IMR-90 (cell line): ENCODE measurements at regions not wholly inside any gene's neighbourhood (a gene's known extent, or its start where the extent isn't known, plus 50 kb on each side); places are given as distances from the start of the nearest gene placed in this dataset.

Experiments used
- ATAC-seq: fragments of 200-7000 bp; cut with Tn5 transposase; 2 replicates; pipeline ENCODE4 v1.9.1; 2020; ENCODE audit warnings: low read depth, mild to moderate bottlenecking, moderate library complexity
- BruUV-seq: library from RNA; stranded (reverse); fragments of 400-500 nt; replicated peaks from 2 replicates; lab custom pipeline; 2021; lab: Mats Ljungman, UMichigan
- CTCF ChIA-PET: fragments of 300-600 bp; formaldehyde crosslinking; extraction: SDS; loops from one replicate; lab custom pipeline; 2021; ENCODE audit warnings: antibody characterized with exemption; lab: Yijun Ruan, JAX
- POLR2A ChIA-PET: fragments of 300-600 bp; sonication (Branson Sonifier 250); formaldehyde crosslinking; loops from one replicate; lab custom pipeline; 2022; ENCODE audit warnings: antibody characterized with exemption; ENCODE audit not compliant: unreplicated experiment; lab: Charles Lee
- DNase-seq: peaks from one replicate; pipeline ENCODE4 v3.0.0; 2013
- H2AFZ ChIP-seq: replicated peaks from 2 replicates; pipeline ENCODE3; 2013; ENCODE audit warnings: low read length, mild to moderate bottlenecking; ENCODE audit not compliant: poor library complexity
- H2AK5ac ChIP-seq: 2 replicates; pipeline ENCODE4 v1.6.1; 2013; ENCODE audit warnings: low read depth, low read length, inconsistent platforms
- H2AK9ac ChIP-seq: replicated peaks from 2 replicates; pipeline ENCODE3; 2013; ENCODE audit warnings: mild to moderate bottlenecking, low read depth, low read length, moderate library complexity; ENCODE audit not compliant: poor library complexity
- H2BK120ac ChIP-seq: 2 replicates; pipeline ENCODE4 v1.6.1; 2013; ENCODE audit warnings: low read depth, low read length, inconsistent platforms
- H2BK15ac ChIP-seq: 3 replicates; pipeline ENCODE4 v1.6.1; 2013; ENCODE audit warnings: low read depth, low read length, inconsistent platforms
- H2BK20ac ChIP-seq: 2 replicates; pipeline ENCODE4 v1.6.1; 2013; ENCODE audit warnings: low read depth, mild to moderate bottlenecking, inconsistent platforms, low read length, moderate library complexity
- H2BK5ac ChIP-seq: 2 replicates; pipeline ENCODE4 v1.6.1; 2013; ENCODE audit warnings: mild to moderate bottlenecking, low read depth, low read length, inconsistent platforms; ENCODE audit not compliant: poor library complexity, severe bottlenecking
- H3K14ac ChIP-seq: replicated peaks from 2 replicates; pipeline ENCODE4 v1.6.1; 2013; ENCODE audit warnings: low read depth, low read length, inconsistent platforms
- H3K18ac ChIP-seq: 2 replicates; pipeline ENCODE4 v1.6.1; 2013; ENCODE audit warnings: low read depth, low read length, control low read depth
- H3K23ac ChIP-seq: 2 replicates; pipeline ENCODE4 v1.6.1; 2013; ENCODE audit warnings: low read depth, low read length, inconsistent platforms
- H3K27ac ChIP-seq: 2 replicates; pipeline ENCODE4 v1.5.1; 2013; ENCODE audit warnings: mild to moderate bottlenecking, control low read depth, low read length; ENCODE audit not compliant: insufficient read depth
- H3K27me3 ChIP-seq: 2 replicates; pipeline ENCODE4 v1.6.1; 2013; ENCODE audit warnings: low read length; ENCODE audit not compliant: control insufficient read depth, insufficient read depth
- H3K36me3 ChIP-seq: 2 replicates; pipeline ENCODE4 v1.6.1; 2013; ENCODE audit warnings: low read length, mixed read lengths; ENCODE audit not compliant: control insufficient read depth, insufficient read depth
- H3K4ac ChIP-seq: 2 replicates; pipeline ENCODE4 v1.6.1; 2013; ENCODE audit warnings: low read depth, low read length, inconsistent platforms
- H3K4me1 ChIP-seq: 2 replicates; pipeline ENCODE4 v1.6.1; 2013; ENCODE audit warnings: low read length, mixed read lengths; ENCODE audit not compliant: control insufficient read depth, insufficient read depth
- H3K4me2 ChIP-seq: 2 replicates; pipeline ENCODE4 v1.6.1; 2013; ENCODE audit warnings: low read depth, mild to moderate bottlenecking, control low read depth, low read length, moderate library complexity
- H3K4me3 ChIP-seq: 2 replicates; pipeline ENCODE4 v1.5.1; 2013; ENCODE audit warnings: low read depth, mild to moderate bottlenecking, control low read depth, low read length, moderate library complexity; ENCODE audit not compliant: insufficient read depth
- H3K56ac ChIP-seq: 2 replicates; pipeline ENCODE4 v1.6.1; 2013; ENCODE audit warnings: low read length, inconsistent platforms; ENCODE audit not compliant: insufficient read depth; ENCODE audit errors: extremely low read depth
- H3K79me1 ChIP-seq, 2 experiments: 2 replicates each; pipeline ENCODE4 v1.6.1; 2013; ENCODE audit warnings: low read length in 2 of 2, inconsistent platforms in 1 of 2, low read depth in 1 of 2
- H3K9ac ChIP-seq: 2 replicates; pipeline ENCODE4 v1.6.1; 2013; ENCODE audit warnings: low read depth, low read length, control low read depth
- H3K9me1 ChIP-seq: 2 replicates; pipeline ENCODE4 v1.6.1; 2013; ENCODE audit warnings: low read length, inconsistent platforms; ENCODE audit not compliant: insufficient read depth
- H3K9me3 ChIP-seq: 2 replicates; pipeline ENCODE4 v1.6.1; 2013; ENCODE audit warnings: low read length; ENCODE audit not compliant: control insufficient read depth, insufficient read depth
- H4K20me1 ChIP-seq: 2 replicates; pipeline ENCODE4 v1.6.1; 2013; ENCODE audit warnings: low read length, inconsistent platforms; ENCODE audit not compliant: insufficient read depth
- H4K5ac ChIP-seq: 2 replicates; pipeline ENCODE4 v1.6.1; 2013; ENCODE audit warnings: mild to moderate bottlenecking, low read depth, low read length, control low read depth
- H4K8ac ChIP-seq, 2 experiments: 2 replicates each; pipeline ENCODE4 v1.6.1; 2013; ENCODE audit warnings: low read depth in 2 of 2, low read length in 2 of 2, control low read depth in 1 of 2, inconsistent platforms in 1 of 2
- H4K91ac ChIP-seq: 2 replicates; pipeline ENCODE4 v1.6.1; 2013; ENCODE audit warnings: low read depth, low read length, inconsistent platforms; ENCODE audit not compliant: insufficient read depth
- CHD1 ChIP-seq: IDR thresholded peaks from 2 replicates; pipeline ENCODE4 v1.6.1; 2012; ENCODE audit warnings: low read depth, low read length, improper control_type of control experiment
- MAFK ChIP-seq: IDR thresholded peaks from 2 replicates; pipeline ENCODE4 v1.6.1; 2012; ENCODE audit warnings: low read depth, low read length, improper control_type of control experiment
- RAD21 ChIP-seq: IDR thresholded peaks from 2 replicates; pipeline ENCODE4 v1.6.1; 2012; ENCODE audit warnings: low read length, improper control_type of control experiment
- RCOR1 ChIP-seq: IDR thresholded peaks from 2 replicates; pipeline ENCODE4 v1.6.1; 2012; ENCODE audit warnings: mild to moderate bottlenecking, low read length, improper control_type of control experiment; ENCODE audit not compliant: insufficient replicate concordance
- WGBS, 2 experiments: methylation state at CpG; one replicate each; pipeline versions ENCODE4 v1.1.5 to v1.1.7; 2013; ENCODE audit warnings: missing lambda C conversion rate in 2 of 2; ENCODE audit not compliant: insufficient read length in 1 of 2; ENCODE audit errors: extremely low coverage in 2 of 2; 5-methylcytosine and 5-hydroxymethylcytosine counted together
- dilution Hi-C: fragments of 300-500 bp; cut with HindIII; formaldehyde crosslinking; loops from one replicate; pipeline ENCODE4 v1.14.3; 2018; ENCODE audit warnings: low sequenced_read_pairs; ENCODE audit not compliant: unreplicated experiment
- in situ Hi-C: fragments of 300-500 bp; cut with MboI; formaldehyde crosslinking; loops from 3 replicates; pipeline ENCODE4 v1.14.3; 2019; ENCODE audit warnings: low sequenced_read_pairs, inconsistent platforms, mixed read lengths
- intact Hi-C: fragments of 100-400 bp; cut with micrococcal nuclease; formaldehyde crosslinking; loops from 2 replicates; pipeline ENCODE4 v1.10.0; 2022

DNA sequence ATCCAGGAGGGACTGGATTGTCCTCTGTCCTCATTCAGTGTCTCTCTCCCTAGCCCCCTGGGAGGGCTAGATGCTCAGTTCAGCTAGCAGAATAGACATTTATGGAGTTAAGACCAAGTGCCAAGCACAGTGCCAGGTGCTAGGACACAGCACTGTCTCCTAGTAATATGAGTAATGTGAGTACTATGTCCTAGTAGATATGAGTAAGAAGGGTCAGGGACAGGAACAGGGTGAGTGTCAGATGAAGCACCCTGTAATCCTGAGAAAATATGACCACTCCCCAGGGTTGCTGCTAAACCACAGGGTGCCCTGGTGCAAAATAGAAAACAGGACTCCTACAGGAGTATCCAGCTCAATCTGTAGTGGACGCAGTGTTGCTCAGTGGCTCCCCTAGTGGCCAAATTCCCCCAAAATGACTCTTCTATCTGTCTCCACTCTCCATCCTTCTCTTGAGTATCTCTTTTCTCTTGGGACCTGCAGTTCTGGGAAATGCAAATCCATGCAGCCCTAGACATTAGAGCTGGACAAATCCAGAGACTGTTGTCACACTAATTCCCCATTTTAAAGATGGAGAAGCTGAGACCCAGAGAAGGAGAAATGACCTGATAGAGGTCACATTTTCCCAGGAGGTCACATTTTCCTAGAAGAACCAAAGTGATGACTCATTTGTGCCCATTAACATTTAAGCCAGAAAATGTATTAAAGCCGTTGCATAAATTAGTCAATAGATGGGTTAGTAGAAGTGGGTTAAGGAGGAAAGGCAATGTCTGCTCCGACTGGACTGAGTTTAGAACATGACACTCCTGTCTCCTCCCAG, 214.3 kb downstream of the NXPE2 start:
- no peak overlapping the region for H4K8ac ChIP-seq
- peaks cover 5% of the 10 kb centered on the region; the same call in 1 of the 2 replicates for H3K9me3 ChIP-seq
- no peak overlapping the region for H3K56ac ChIP-seq
- WGBS, 2 experiments = 67% methylated on average over 1 of the region's 3 CpGs; no CpG with 5 or more reads in 1 of the 2 experiments
- no peak overlapping the region for H2BK5ac ChIP-seq
- DNase-seq (no peak), ATAC-seq (no peak)
- H3K23ac ChIP-seq = no peak overlapping the region
- intact Hi-C loops (no loop called here), in situ Hi-C loops (no loop called here), dilution Hi-C loops (no loop called here)
- H4K20me1 ChIP-seq = no peaks in the 10 kb centered on the region
- no peak overlapping the region for H2AK9ac ChIP-seq
- BruUV-seq = no TSS peak
- no peak overlapping the region for H2BK120ac ChIP-seq
- no peak overlapping the region for H3K27ac ChIP-seq
- TF ChIP-seq MAFK (no peak), RAD21 (no peak), RCOR1 (no peak), CHD1 (no peak)
- H3K79me1 ChIP-seq = no peaks in the 10 kb centered on the region
- CTCF ChIA-PET = no interaction called here
- no peak overlapping the region for H3K14ac ChIP-seq
- no peaks in the 10 kb centered on the region for H3K4me1 ChIP-seq
- no peak overlapping the region for H3K9ac ChIP-seq
- no peak overlapping the region for H2AFZ ChIP-seq
- no peaks in the 10 kb centered on the region for H3K27me3 ChIP-seq
- no peak overlapping the region for H2BK20ac ChIP-seq
- no peaks in the 10 kb centered on the region for H3K9me1 ChIP-seq
- POLR2A ChIA-PET = no interaction called here
- H2BK15ac ChIP-seq = no peak overlapping the region
- no peak overlapping the region for H3K18ac ChIP-seq
- H3K4me3 ChIP-seq = no peak overlapping the region
- H4K91ac ChIP-seq = no peak overlapping the region
- H3K36me3 ChIP-seq = no peaks in the 10 kb centered on the region
- H4K5ac ChIP-seq = no peak overlapping the region
- no peak overlapping the region for H3K4me2 ChIP-seq
- no peak overlapping the region for H3K4ac ChIP-seq
- H2AK5ac ChIP-seq = no peak overlapping the region
